Ascending aorta (tissue), 2 donors: ENCODE measurements at regions not wholly inside any gene's neighbourhood (a gene's known extent, or its start where the extent isn't known, plus 50 kb on each side); places are given as distances from the start of the nearest gene placed in this dataset.

Experiments
- DNase-seq, 2 donors: peaks; one replicate each; pipeline ENCODE4 v3.0.0-alpha.2; 2019; ENCODE audit warnings: low spot score in 2 of 2
- H3K27ac ChIP-seq, 2 donors: fragments of 200-600 bp; sonication (generic); one replicate each; pipeline ENCODE4 v1.5.1; 2016 to 2017; ENCODE audit warnings: mild to moderate bottlenecking in 1 of 2
- H3K27me3 ChIP-seq: fragments of 200-600 bp; sonication (generic); one replicate; pipeline ENCODE4 v1.5.1; 2017
- H3K36me3 ChIP-seq, 2 donors: fragments of 200-600 bp; sonication (generic); one replicate each; pipeline ENCODE4 v1.5.1; 2016
- H3K4me1 ChIP-seq, 2 donors: fragments of 200-600 bp; sonication (generic); one replicate each; pipeline ENCODE4 v1.5.1; 2016 to 2017; ENCODE audit warnings: mild to moderate bottlenecking in 1 of 2
- H3K4me3 ChIP-seq, 2 donors: fragments of 200-600 bp; sonication (generic); one replicate each; pipeline ENCODE4 v1.5.1; 2016 to 2017; ENCODE audit warnings: mild to moderate bottlenecking in 1 of 2
- H3K9me3 ChIP-seq, 2 donors: fragments of 200-600 bp; sonication (generic); one replicate each; pipeline ENCODE4 v1.5.1; 2016
- CTCF ChIP-seq, 3 experiments: fragments of 200-600 bp in 2 of 3; fragments of 450-650 bp in 1 of 3; sonication (generic) in 2 of 3; IDR thresholded peaks; one replicate each; pipeline ENCODE4 v1.5.1; 2016 to 2019; ENCODE audit warnings: antibody characterized with exemption in 3 of 3, mild to moderate bottlenecking in 1 of 3, moderate library complexity in 1 of 3
- intact Hi-C: fragments of 100-400 bp; cut with DNase I; formaldehyde crosslinking; loops from one replicate; pipeline ENCODE4 v1.15.1; 2023

GRCh38 chr13:85742355-85742754 is 56.9 kb downstream of the SLITRK6 start:
- Histone ChIP-seq H3K4me1 (no peaks in the 10 kb centered on the region), H3K27me3 (no peaks in the 10 kb centered on the region), H3K27ac (no peak overlapping the region), H3K36me3 (no peaks in the 10 kb centered on the region), H3K9me3 (no peaks in the 10 kb centered on the region), H3K4me3 (no peak overlapping the region)
- TF ChIP-seq CTCF (IDR thresholded peaks at IDR 0.05): no peak
- intact Hi-C loops: no loop called here
- DNase-seq: no peak

- Histone ChIP-seq H3K4me3 (no peak overlapping the region), H3K4me1 (no peaks in the 10 kb centered on the region), H3K27me3 (no peaks in the 10 kb centered on the region), H3K27ac (no peak overlapping the region), H3K9me3 (no peaks in the 10 kb centered on the region), H3K36me3 (no peaks in the 10 kb centered on the region)
- no peak for TF ChIP-seq CTCF (IDR thresholded peaks at IDR 0.05)
- intact Hi-C loops: no loop called here
- DNase-seq: no peak
Measured at GRCh38 chr13:85741017-85741416, 58.2 kb downstream of the SLITRK6 start.

GRCh38 chr13:85738696-85739320 is 60.4 kb downstream of the SLITRK6 start:
- TF ChIP-seq CTCF (IDR thresholded peaks at IDR 0.05): no peak
- no peaks in the 10 kb centered on the region for H3K27me3 ChIP-seq
- intact Hi-C loops: no loop called here
- H3K36me3 ChIP-seq: no peaks in the 10 kb centered on the region
- no peak for DNase-seq
- H3K9me3 ChIP-seq: no peaks in the 10 kb centered on the region
- H3K4me3 ChIP-seq: no peak overlapping the region
- no peak overlapping the region for H3K27ac ChIP-seq
- no peaks in the 10 kb centered on the region for H3K4me1 ChIP-seq

GRCh38 chr13:85737952-85738351 is 61.3 kb downstream of the SLITRK6 start:
- no peaks in the 10 kb centered on the region for H3K27me3 ChIP-seq
- TF ChIP-seq CTCF (IDR thresholded peaks at IDR 0.05): no peak
- intact Hi-C loops: no loop called here
- no peak for DNase-seq
- no peak overlapping the region for H3K27ac ChIP-seq
- no peaks in the 10 kb centered on the region for H3K4me1 ChIP-seq
- no peak overlapping the region for H3K4me3 ChIP-seq
- no peaks in the 10 kb centered on the region for H3K9me3 ChIP-seq
- no peaks in the 10 kb centered on the region for H3K36me3 ChIP-seq

- H3K4me1 ChIP-seq: no peaks in the 10 kb centered on the region
- no peak overlapping the region for H3K27ac ChIP-seq
- no peak for TF ChIP-seq CTCF (IDR thresholded peaks at IDR 0.05)
- no peak overlapping the region for H3K4me3 ChIP-seq
- DNase-seq: no peak
- H3K27me3 ChIP-seq: no peaks in the 10 kb centered on the region
- no peaks in the 10 kb centered on the region for H3K9me3 ChIP-seq
- intact Hi-C loops: no loop called here
- no peaks in the 10 kb centered on the region for H3K36me3 ChIP-seq
Measured at GRCh38 chr13:85729296-85729695, 69.9 kb downstream of the SLITRK6 start.

- no peak overlapping the region for H3K27ac ChIP-seq
- H3K4me1 ChIP-seq: no peaks in the 10 kb centered on the region
- H3K27me3 ChIP-seq: no peaks in the 10 kb centered on the region
- intact Hi-C loops: no loop called here
- H3K36me3 ChIP-seq: no peaks in the 10 kb centered on the region
- no peak for DNase-seq
- no peaks in the 10 kb centered on the region for H3K9me3 ChIP-seq
- no peak for TF ChIP-seq CTCF (IDR thresholded peaks at IDR 0.05)
- H3K4me3 ChIP-seq: no peak overlapping the region
Measured at GRCh38 chr13:85728811-85729210, 70.4 kb downstream of the SLITRK6 start.
